K562 (cell line): ENCODE measurements at regions not wholly inside any gene's neighbourhood (a gene's known extent, or its start where the extent isn't known, plus 50 kb on each side); places are given as distances from the start of the nearest gene placed in this dataset.

Experiments
- ATF1 ChIP-seq, 2 experiments: fragments of 450-650 bp in 1 of 2; IDR thresholded peaks; 2 replicates each; pipeline ENCODE4 v1.6.1; 2016; ENCODE audit warnings: missing compliant biosample characterization in 1 of 2, missing genetic modification characterization in 1 of 2
- CAMTA2 ChIP-seq: fragments of 250-450 bp; sonication (Bioruptor Pico); conservative IDR thresholded peaks from 2 replicates; pipeline ENCODE4 v1.5.1; 2022
- FOXK2 ChIP-seq, 2 experiments: fragments of 450-650 bp; IDR thresholded peaks in 1 of 2; conservative IDR thresholded peaks in 1 of 2; 2 replicates each; pipeline ENCODE4 v1.6.1; 2016; ENCODE audit warnings: low read depth in 2 of 2, mild to moderate bottlenecking in 1 of 2
- GABPB1 ChIP-seq: sonication (generic); formaldehyde crosslinking; IDR thresholded peaks from 2 replicates; pipeline ENCODE4 v1.8.0; 2022; ENCODE audit warnings: mild to moderate bottlenecking, missing genetic modification reagents
- NFIC ChIP-seq: fragments of 450-650 bp; IDR thresholded peaks from 2 replicates; pipeline ENCODE4 v1.6.1; 2017; ENCODE audit warnings: mild to moderate bottlenecking, inconsistent platforms
- POLR2A ChIP-seq: fragments of 450-650 bp; conservative IDR thresholded peaks from 2 replicates; pipeline ENCODE4 v1.6.1; 2016
- RBM22 ChIP-seq: fragments of 200-400 bp; formaldehyde crosslinking; IDR thresholded peaks from 2 replicates; pipeline ENCODE4 v1.6.1; 2018; ENCODE audit warnings: low read length, low read depth; ENCODE audit not compliant: poor library complexity, severe bottlenecking
- SNRNP70 ChIP-seq: fragments of 200-400 bp; formaldehyde crosslinking; optimal IDR thresholded peaks from 2 replicates; pipeline ENCODE3; 2017; ENCODE audit warnings: low read depth, low read length
- TF ChIP-seq, protein P1 (sequence below), 3 experiments: IDR thresholded peaks in 2 of 3; conservative IDR thresholded peaks in 1 of 3; 2 replicates each; pipeline ENCODE4 v1.5.1; 2011 to 2012; ENCODE audit warnings: low read length in 3 of 3, mild to moderate bottlenecking in 3 of 3, control low read depth in 2 of 3, improper control_type of control experiment in 1 of 3, inconsistent platforms in 1 of 3, low read depth in 1 of 3, mixed read lengths in 1 of 3, moderate library complexity in 1 of 3; ENCODE audit not compliant: insufficient read depth in 2 of 3
- TF ChIP-seq, protein P2 (sequence below): fragments of 450-650 bp; IDR thresholded peaks from 2 replicates; pipeline ENCODE4 v1.6.1; 2017; ENCODE audit warnings: mild to moderate bottlenecking, moderate library complexity
- TF ChIP-seq, protein P3 (sequence below): sonication (generic); formaldehyde crosslinking; IDR thresholded peaks from 2 replicates; pipeline ENCODE4 v1.8.1; 2022; ENCODE audit warnings: missing genetic modification reagents
- TF ChIP-seq, protein P4 (sequence below): sonication (generic); formaldehyde crosslinking; IDR thresholded peaks from 2 replicates; pipeline ENCODE4 v1.9.0; 2022; ENCODE audit warnings: mild to moderate bottlenecking, missing genetic modification reagents
- TF ChIP-seq, protein P5 (sequence below): IDR thresholded peaks from 2 replicates; pipeline ENCODE4 v1.6.1; 2016; ENCODE audit warnings: missing genetic modification characterization, missing compliant biosample characterization

DNA sequence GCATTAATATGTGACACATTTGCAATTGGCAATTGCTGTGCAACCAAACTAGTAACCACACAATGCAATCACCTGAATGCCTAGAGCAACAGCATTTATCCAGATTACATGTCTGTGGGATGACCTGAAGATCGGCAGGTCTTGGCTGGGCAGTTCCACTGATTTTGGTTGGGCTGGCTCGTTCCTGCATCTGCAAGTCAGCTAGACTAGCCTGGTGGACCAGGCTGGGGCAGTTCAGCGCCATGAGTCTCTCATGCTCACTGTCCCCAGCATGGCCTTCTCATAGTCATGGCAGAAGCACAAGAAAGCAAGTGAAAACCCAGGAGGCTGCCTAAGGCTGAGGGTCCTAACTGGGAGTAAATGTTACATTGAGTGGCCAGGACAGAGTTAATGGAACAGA is 229.1 kb upstream of the TSHZ3 start:
- TF ChIP-seq CAMTA2 = no peak
- TF ChIP-seq, protein P1, sequence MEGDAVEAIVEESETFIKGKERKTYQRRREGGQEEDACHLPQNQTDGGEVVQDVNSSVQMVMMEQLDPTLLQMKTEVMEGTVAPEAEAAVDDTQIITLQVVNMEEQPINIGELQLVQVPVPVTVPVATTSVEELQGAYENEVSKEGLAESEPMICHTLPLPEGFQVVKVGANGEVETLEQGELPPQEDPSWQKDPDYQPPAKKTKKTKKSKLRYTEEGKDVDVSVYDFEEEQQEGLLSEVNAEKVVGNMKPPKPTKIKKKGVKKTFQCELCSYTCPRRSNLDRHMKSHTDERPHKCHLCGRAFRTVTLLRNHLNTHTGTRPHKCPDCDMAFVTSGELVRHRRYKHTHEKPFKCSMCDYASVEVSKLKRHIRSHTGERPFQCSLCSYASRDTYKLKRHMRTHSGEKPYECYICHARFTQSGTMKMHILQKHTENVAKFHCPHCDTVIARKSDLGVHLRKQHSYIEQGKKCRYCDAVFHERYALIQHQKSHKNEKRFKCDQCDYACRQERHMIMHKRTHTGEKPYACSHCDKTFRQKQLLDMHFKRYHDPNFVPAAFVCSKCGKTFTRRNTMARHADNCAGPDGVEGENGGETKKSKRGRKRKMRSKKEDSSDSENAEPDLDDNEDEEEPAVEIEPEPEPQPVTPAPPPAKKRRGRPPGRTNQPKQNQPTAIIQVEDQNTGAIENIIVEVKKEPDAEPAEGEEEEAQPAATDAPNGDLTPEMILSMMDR (IDR thresholded peaks at IDR 0.05 in 2 of 3, conservative IDR thresholded peaks at IDR 0.05 in 1 of 3; ENCODE audit: insufficient read depth in 2 of 3, low read depth in 1 of 3, low read length in 3 of 3) = no peak
- no peak for TF ChIP-seq GABPB1 (CRISPR knock-in tag)
- TF ChIP-seq, protein P2, sequence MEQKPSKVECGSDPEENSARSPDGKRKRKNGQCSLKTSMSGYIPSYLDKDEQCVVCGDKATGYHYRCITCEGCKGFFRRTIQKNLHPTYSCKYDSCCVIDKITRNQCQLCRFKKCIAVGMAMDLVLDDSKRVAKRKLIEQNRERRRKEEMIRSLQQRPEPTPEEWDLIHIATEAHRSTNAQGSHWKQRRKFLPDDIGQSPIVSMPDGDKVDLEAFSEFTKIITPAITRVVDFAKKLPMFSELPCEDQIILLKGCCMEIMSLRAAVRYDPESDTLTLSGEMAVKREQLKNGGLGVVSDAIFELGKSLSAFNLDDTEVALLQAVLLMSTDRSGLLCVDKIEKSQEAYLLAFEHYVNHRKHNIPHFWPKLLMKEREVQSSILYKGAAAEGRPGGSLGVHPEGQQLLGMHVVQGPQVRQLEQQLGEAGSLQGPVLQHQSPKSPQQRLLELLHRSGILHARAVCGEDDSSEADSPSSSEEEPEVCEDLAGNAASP = no peak
- TF ChIP-seq, protein P3, sequence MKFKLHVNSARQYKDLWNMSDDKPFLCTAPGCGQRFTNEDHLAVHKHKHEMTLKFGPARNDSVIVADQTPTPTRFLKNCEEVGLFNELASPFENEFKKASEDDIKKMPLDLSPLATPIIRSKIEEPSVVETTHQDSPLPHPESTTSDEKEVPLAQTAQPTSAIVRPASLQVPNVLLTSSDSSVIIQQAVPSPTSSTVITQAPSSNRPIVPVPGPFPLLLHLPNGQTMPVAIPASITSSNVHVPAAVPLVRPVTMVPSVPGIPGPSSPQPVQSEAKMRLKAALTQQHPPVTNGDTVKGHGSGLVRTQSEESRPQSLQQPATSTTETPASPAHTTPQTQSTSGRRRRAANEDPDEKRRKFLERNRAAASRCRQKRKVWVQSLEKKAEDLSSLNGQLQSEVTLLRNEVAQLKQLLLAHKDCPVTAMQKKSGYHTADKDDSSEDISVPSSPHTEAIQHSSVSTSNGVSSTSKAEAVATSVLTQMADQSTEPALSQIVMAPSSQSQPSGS (CRISPR knock-in tag) = no peak
- TF ChIP-seq SNRNP70 = no peak
- no peak for TF ChIP-seq POLR2A
- no peak for TF ChIP-seq NFIC
- TF ChIP-seq ATF1 (CRISPR knock-in tag; IDR thresholded peaks at IDR 0.05) = no peak
- no peak for TF ChIP-seq ATF1 (tag; IDR thresholded peaks at IDR 0.05)
- no peak for TF ChIP-seq RBM22
- TF ChIP-seq, protein P4, sequence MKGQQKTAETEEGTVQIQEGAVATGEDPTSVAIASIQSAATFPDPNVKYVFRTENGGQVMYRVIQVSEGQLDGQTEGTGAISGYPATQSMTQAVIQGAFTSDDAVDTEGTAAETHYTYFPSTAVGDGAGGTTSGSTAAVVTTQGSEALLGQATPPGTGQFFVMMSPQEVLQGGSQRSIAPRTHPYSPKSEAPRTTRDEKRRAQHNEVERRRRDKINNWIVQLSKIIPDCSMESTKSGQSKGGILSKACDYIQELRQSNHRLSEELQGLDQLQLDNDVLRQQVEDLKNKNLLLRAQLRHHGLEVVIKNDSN (CRISPR knock-in tag) = no peak
- TF ChIP-seq, protein P5, sequence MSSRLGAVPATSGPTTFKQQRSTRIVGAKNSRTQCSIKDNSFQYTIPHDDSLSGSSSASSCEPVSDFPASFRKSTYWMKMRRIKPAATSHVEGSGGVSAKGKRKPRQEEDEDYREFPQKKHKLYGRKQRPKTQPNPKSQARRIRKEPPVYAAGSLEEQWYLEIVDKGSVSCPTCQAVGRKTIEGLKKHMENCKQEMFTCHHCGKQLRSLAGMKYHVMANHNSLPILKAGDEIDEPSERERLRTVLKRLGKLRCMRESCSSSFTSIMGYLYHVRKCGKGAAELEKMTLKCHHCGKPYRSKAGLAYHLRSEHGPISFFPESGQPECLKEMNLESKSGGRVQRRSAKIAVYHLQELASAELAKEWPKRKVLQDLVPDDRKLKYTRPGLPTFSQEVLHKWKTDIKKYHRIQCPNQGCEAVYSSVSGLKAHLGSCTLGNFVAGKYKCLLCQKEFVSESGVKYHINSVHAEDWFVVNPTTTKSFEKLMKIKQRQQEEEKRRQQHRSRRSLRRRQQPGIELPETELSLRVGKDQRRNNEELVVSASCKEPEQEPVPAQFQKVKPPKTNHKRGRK (tag) = no peak
- TF ChIP-seq FOXK2 (conservative IDR thresholded peaks at IDR 0.05 in 1 of 2, IDR thresholded peaks at IDR 0.05 in 1 of 2; ENCODE audit: low read depth in 2 of 2) = no peak
